GM12891 (cell line): ENCODE measurements at regions not wholly inside any gene's neighbourhood (a gene's known extent, or its start where the extent isn't known, plus 50 kb on each side); places are given as distances from the start of the nearest gene placed in this dataset.

Source experiments
- POLR2A ChIP-seq: IDR thresholded peaks from 2 replicates; pipeline ENCODE4 v1.6.1; 2011; ENCODE audit warnings: low read depth, low read length, control low read depth
- POLR2AphosphoS5 ChIP-seq: IDR thresholded peaks from 2 replicates; pipeline ENCODE4 v1.6.1; 2011; ENCODE audit warnings: low read depth, low read length, control low read depth

GRCh38 chr5:155786108-155786507, 540.9 kb upstream of the SGCD start:
- TF ChIP-seq POLR2A (no peak), POLR2AphosphoS5 (no peak)
